H1 (cell line): ENCODE measurements at regions not wholly inside any gene's neighbourhood (a gene's known extent, or its start where the extent isn't known, plus 50 kb on each side); places are given as distances from the start of the nearest gene placed in this dataset.

Experiments used
- BACH1 ChIP-seq: IDR thresholded peaks from 2 replicates; pipeline ENCODE4 v1.6.1; 2012; ENCODE audit warnings: low read length, improper control_type of control experiment
- EP300 ChIP-seq, 2 experiments: IDR thresholded peaks; 1 replicate in 1 of 2; 2 replicates in 1 of 2; pipeline ENCODE4 v1.6.1; 2011 to 2012; ENCODE audit warnings: low read depth in 2 of 2, low read length in 2 of 2, mild to moderate bottlenecking in 2 of 2, borderline replicate concordance in 1 of 2, inconsistent platforms in 1 of 2, moderate library complexity in 1 of 2
- EZH2 ChIP-seq: fragments of 200-600 bp; sonication (generic); IDR thresholded peaks from 2 replicates; pipeline ENCODE4 v1.7.1; 2012; ENCODE audit warnings: low read depth, mild to moderate bottlenecking, moderate library complexity, low read length, inconsistent platforms; ENCODE audit not compliant: severe bottlenecking
- FOSL1 ChIP-seq: IDR thresholded peaks from 2 replicates; pipeline ENCODE4 v1.6.1; 2011; ENCODE audit warnings: mild to moderate bottlenecking, low read depth, low read length, moderate library complexity; ENCODE audit not compliant: insufficient read depth
- GTF2F1 ChIP-seq: IDR thresholded peaks from 2 replicates; pipeline ENCODE4 v1.6.1; 2012; ENCODE audit warnings: low read depth, low read length, improper control_type of control experiment, borderline replicate concordance
- POLR2A ChIP-seq, 2 experiments: IDR thresholded peaks; 1 replicate in 1 of 2; 2 replicates in 1 of 2; pipeline ENCODE4 v1.6.1; 2011; ENCODE audit warnings: low read depth in 2 of 2, low read length in 2 of 2, mild to moderate bottlenecking in 2 of 2; ENCODE audit errors: control extremely low read depth in 1 of 2
- POLR2AphosphoS5 ChIP-seq: IDR thresholded peaks from 2 replicates; pipeline ENCODE4 v1.6.1; 2011; ENCODE audit warnings: low read depth, low read length
- RFX5 ChIP-seq: IDR thresholded peaks from 2 replicates; pipeline ENCODE4 v1.6.1; 2011; ENCODE audit warnings: low read depth, low read length, improper control_type of control experiment, borderline replicate concordance
- SP1 ChIP-seq: IDR thresholded peaks from 2 replicates; pipeline ENCODE4 v1.6.1; 2011; ENCODE audit warnings: low read depth, low read length
- SP2 ChIP-seq: IDR thresholded peaks from 2 replicates; pipeline ENCODE4 v1.6.1; 2012; ENCODE audit warnings: mild to moderate bottlenecking, low read length, inconsistent platforms
- TEAD4 ChIP-seq: IDR thresholded peaks from 2 replicates; pipeline ENCODE4 v1.6.1; 2012; ENCODE audit warnings: low read depth, low read length, inconsistent platforms, mixed read lengths
- ZNF274 ChIP-seq: IDR thresholded peaks from 2 replicates; pipeline ENCODE4 v1.7.0; 2012; ENCODE audit warnings: low read length, borderline replicate concordance; ENCODE audit errors: extremely low read depth
- TF ChIP-seq, protein P1 (sequence below), 3 experiments: IDR thresholded peaks; 1 replicate in 2 of 3; 2 replicates in 1 of 3; pipeline versions ENCODE4 v1.5.1 to v1.6.1; 2011; ENCODE audit warnings: low read length in 3 of 3, mild to moderate bottlenecking in 3 of 3, inconsistent platforms in 2 of 3, low read depth in 1 of 3, moderate library complexity in 1 of 3; ENCODE audit not compliant: insufficient read depth in 1 of 3; ENCODE audit errors: control extremely low read depth in 1 of 3
- TF ChIP-seq, protein P2 (sequence below): IDR thresholded peaks from 2 replicates; pipeline ENCODE4 v1.6.1; 2011; ENCODE audit warnings: low read depth, mild to moderate bottlenecking, low read length; ENCODE audit not compliant: insufficient read depth

GRCh38 chr22:48393041-48393370 is 1434.7 kb downstream of the BRD1 start:
- TF ChIP-seq RFX5 (no peak), ZNF274 (no peak), FOSL1 (no peak), POLR2AphosphoS5 (no peak), GTF2F1 (no peak), SP2 (no peak), SP1 (no peak), POLR2A (IDR thresholded peaks at IDR 0.05; ENCODE audit: control extremely low read depth in 1 of 2, low read depth in 2 of 2, low read length in 2 of 2) (no peak), EP300 (IDR thresholded peaks at IDR 0.05; ENCODE audit: borderline replicate concordance in 1 of 2, low read depth in 2 of 2, low read length in 2 of 2) (no peak), BACH1 (no peak), TEAD4 (no peak), EZH2 (no peak)
- TF ChIP-seq, protein P1, sequence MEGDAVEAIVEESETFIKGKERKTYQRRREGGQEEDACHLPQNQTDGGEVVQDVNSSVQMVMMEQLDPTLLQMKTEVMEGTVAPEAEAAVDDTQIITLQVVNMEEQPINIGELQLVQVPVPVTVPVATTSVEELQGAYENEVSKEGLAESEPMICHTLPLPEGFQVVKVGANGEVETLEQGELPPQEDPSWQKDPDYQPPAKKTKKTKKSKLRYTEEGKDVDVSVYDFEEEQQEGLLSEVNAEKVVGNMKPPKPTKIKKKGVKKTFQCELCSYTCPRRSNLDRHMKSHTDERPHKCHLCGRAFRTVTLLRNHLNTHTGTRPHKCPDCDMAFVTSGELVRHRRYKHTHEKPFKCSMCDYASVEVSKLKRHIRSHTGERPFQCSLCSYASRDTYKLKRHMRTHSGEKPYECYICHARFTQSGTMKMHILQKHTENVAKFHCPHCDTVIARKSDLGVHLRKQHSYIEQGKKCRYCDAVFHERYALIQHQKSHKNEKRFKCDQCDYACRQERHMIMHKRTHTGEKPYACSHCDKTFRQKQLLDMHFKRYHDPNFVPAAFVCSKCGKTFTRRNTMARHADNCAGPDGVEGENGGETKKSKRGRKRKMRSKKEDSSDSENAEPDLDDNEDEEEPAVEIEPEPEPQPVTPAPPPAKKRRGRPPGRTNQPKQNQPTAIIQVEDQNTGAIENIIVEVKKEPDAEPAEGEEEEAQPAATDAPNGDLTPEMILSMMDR (IDR thresholded peaks at IDR 0.05; ENCODE audit: control extremely low read depth in 1 of 3, insufficient read depth in 1 of 3, low read depth in 1 of 3, low read length in 3 of 3) = no peak
- TF ChIP-seq, protein P2, sequence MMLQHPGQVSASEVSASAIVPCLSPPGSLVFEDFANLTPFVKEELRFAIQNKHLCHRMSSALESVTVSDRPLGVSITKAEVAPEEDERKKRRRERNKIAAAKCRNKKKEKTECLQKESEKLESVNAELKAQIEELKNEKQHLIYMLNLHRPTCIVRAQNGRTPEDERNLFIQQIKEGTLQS = no peak
